Neural cell (in vitro differentiated cells): ENCODE measurements at regions not wholly inside any gene's neighbourhood (a gene's known extent, or its start where the extent isn't known, plus 50 kb on each side); places are given as distances from the start of the nearest gene placed in this dataset.

ENCODE experiments used
- H2AFZ ChIP-seq: fragments of 200-600, 300-800 bp; sonication (generic), shearing (Covaris generic); 2 replicates; pipeline ENCODE4 v1.6.0; 2014; ENCODE audit warnings: low read depth, mild to moderate bottlenecking, antibody characterized with exemption, low read length, moderate library complexity
- H3F3A ChIP-seq: fragments of 200-600 bp; shearing (Covaris generic); 2 replicates; pipeline ENCODE4 v1.6.1; 2016; ENCODE audit warnings: mild to moderate bottlenecking, moderate library complexity, mixed read lengths, antibody characterized with exemption, low read length; ENCODE audit not compliant: insufficient read depth, poor library complexity, severe bottlenecking
- H3K27ac ChIP-seq: fragments of 200-600, 300-800 bp; sonication (generic), shearing (Covaris generic); 2 replicates; pipeline ENCODE4 v1.5.1; 2014; ENCODE audit warnings: mild to moderate bottlenecking, low read length, moderate library complexity
- H3K27me3 ChIP-seq: fragments of 300-800, 200-600 bp; sonication (generic), shearing (Covaris generic); 2 replicates; pipeline ENCODE4 v1.6.0; 2014; ENCODE audit warnings: mild to moderate bottlenecking, low read depth, low read length, moderate library complexity; ENCODE audit not compliant: insufficient read depth
- H3K36me3 ChIP-seq: fragments of 300-800, 200-600 bp; sonication (generic), shearing (Covaris generic); 2 replicates; pipeline ENCODE4 v1.5.1; 2014; ENCODE audit warnings: mild to moderate bottlenecking, antibody characterized with exemption, low read length, moderate library complexity; ENCODE audit not compliant: insufficient read depth
- H3K4me2 ChIP-seq: fragments of 300-800, 200-600 bp; sonication (generic), shearing (Covaris generic); 2 replicates; pipeline ENCODE4 v1.6.0; 2014; ENCODE audit warnings: mild to moderate bottlenecking, low read length
- H3K4me3 ChIP-seq: fragments of 300-800, 200-600 bp; sonication (generic), shearing (Covaris generic); 2 replicates; pipeline ENCODE4 v1.5.1; 2014; ENCODE audit warnings: mild to moderate bottlenecking, low read length, moderate library complexity
- H3K79me2 ChIP-seq: fragments of 200-600 bp; shearing (Covaris generic); replicated peaks from 2 replicates; pipeline ENCODE4 v1.6.0; 2014; ENCODE audit warnings: mild to moderate bottlenecking, low read length, moderate library complexity; ENCODE audit not compliant: insufficient read depth
- H3K9ac ChIP-seq: fragments of 300-800, 200-600 bp; sonication (generic), shearing (Covaris generic); 2 replicates; pipeline ENCODE4 v1.6.1; 2016; ENCODE audit warnings: mild to moderate bottlenecking, low read length, mixed read lengths
- H3K9me2 ChIP-seq: fragments of 200-600 bp; shearing (Covaris generic); 2 replicates; pipeline ENCODE4 v1.6.1; 2016; ENCODE audit warnings: mild to moderate bottlenecking, low read length, mixed read lengths; ENCODE audit not compliant: insufficient read depth
- H3K9me3 ChIP-seq: fragments of 200-600, 300-800 bp; sonication (generic), shearing (Covaris generic); 2 replicates; pipeline ENCODE4 v1.6.1; 2016; ENCODE audit warnings: mild to moderate bottlenecking, mixed run types, low read length, moderate library complexity, mixed read lengths
- H4K20me1 ChIP-seq: fragments of 200-600 bp; shearing (Covaris generic); 2 replicates; pipeline ENCODE4 v1.6.1; 2016; ENCODE audit warnings: mild to moderate bottlenecking, mixed run types; ENCODE audit not compliant: insufficient read depth
- CTCF ChIP-seq: fragments of 450-650 bp; IDR thresholded peaks from 2 replicates; pipeline ENCODE4 v1.5.1; 2014; ENCODE audit warnings: antibody characterized with exemption, mild to moderate bottlenecking, moderate library complexity; ENCODE audit not compliant: poor library complexity, severe bottlenecking
- EP300 ChIP-seq: fragments of 450-650 bp; conservative IDR thresholded peaks from 2 replicates; pipeline ENCODE4 v1.6.1; 2014; ENCODE audit warnings: antibody characterized with exemption, mild to moderate bottlenecking, moderate library complexity; ENCODE audit not compliant: poor library complexity, severe bottlenecking
- EZH2 ChIP-seq: fragments of 200-600, 300-800 bp; shearing (Covaris generic), sonication (generic); IDR thresholded peaks from 2 replicates; pipeline ENCODE4 v1.6.1; 2014; ENCODE audit warnings: antibody characterized with exemption, low read length, borderline replicate concordance, mild to moderate bottlenecking; ENCODE audit not compliant: insufficient read depth, poor library complexity, severe bottlenecking
- MXI1 ChIP-seq: fragments of 450-650 bp; conservative IDR thresholded peaks from 2 replicates; pipeline ENCODE4 v1.6.1; 2014; ENCODE audit warnings: antibody characterized with exemption, mild to moderate bottlenecking; ENCODE audit not compliant: poor library complexity, severe bottlenecking
- POLR2AphosphoS5 ChIP-seq: IDR thresholded peaks from 2 replicates; pipeline ENCODE4 v1.6.1; 2012
- RAD21 ChIP-seq: fragments of 450-650 bp; conservative IDR thresholded peaks from 2 replicates; pipeline ENCODE4 v1.6.1; 2014; ENCODE audit warnings: antibody characterized with exemption, mild to moderate bottlenecking, moderate library complexity
- REST ChIP-seq: IDR thresholded peaks from 2 replicates; pipeline ENCODE4 v1.6.1; 2012; ENCODE audit warnings: borderline replicate concordance
- SMC3 ChIP-seq: fragments of 450-650 bp; conservative IDR thresholded peaks from 2 replicates; pipeline ENCODE4 v1.6.1; 2014; ENCODE audit warnings: antibody characterized with exemption, mild to moderate bottlenecking, moderate library complexity; ENCODE audit not compliant: poor library complexity
- TAF1 ChIP-seq: IDR thresholded peaks from 2 replicates; pipeline ENCODE4 v1.6.1; 2012; ENCODE audit warnings: low read depth

DNA sequence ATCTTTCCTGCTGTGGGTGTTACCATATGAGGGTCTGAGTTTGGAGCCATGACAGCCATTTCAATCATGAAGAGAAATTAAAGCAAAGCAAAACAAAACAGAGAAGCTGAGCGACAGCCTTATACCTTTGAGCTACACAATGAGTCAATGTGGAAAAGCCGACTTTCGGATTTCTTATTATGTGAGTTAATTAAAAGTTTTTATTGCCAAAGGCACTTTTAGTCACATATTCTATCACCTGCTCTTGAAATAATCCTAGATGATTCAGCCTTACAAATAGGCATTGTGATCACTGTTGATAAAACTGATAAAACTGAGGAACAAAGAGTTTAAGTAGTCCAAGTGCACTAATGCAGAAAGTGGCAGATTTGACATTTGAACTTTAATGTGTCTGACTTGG is 381.9 kb upstream of the TENM4 start:
- Histone ChIP-seq H3K9me2 (no peaks in the 10 kb centered on the region), H4K20me1 (no peaks in the 10 kb centered on the region), H2AFZ (no peak overlapping the region), H3K9ac (no peak overlapping the region), H3K79me2 (no peaks in the 10 kb centered on the region), H3K9me3 (no peaks in the 10 kb centered on the region), H3K27me3 (no peaks in the 10 kb centered on the region), H3K4me3 (no peak overlapping the region), H3K4me2 (no peak overlapping the region), H3K27ac (no peak overlapping the region), H3K36me3 (no peaks in the 10 kb centered on the region), H3F3A (no peaks in the 10 kb centered on the region)
- TF ChIP-seq REST (no peak), RAD21 (no peak), EP300 (no peak), MXI1 (no peak), POLR2AphosphoS5 (no peak), SMC3 (no peak), CTCF (no peak), TAF1 (no peak), EZH2 (no peak)

DNA sequence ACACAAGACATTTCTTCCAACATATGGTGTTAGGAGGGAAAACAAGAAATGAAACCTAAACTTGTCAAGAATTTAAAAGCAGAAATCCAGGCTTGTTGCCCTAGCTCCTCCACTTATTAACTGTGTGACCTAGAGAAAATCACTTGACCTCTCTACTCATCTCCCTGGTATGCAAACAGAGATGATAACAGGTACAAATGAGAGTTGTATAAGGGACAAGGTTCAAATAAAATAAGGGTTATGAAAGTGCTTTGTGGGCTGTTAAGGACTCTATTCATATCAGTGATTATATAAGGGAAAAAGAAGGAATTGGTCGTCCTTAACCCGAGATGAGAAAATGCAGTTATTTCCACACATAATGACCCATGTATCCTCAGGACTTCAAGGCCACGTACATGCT is 372.7 kb upstream of the TENM4 start:
- Histone ChIP-seq H3K9ac (no peak overlapping the region), H3K4me2 (no peak overlapping the region), H3K9me3 (no peaks in the 10 kb centered on the region), H4K20me1 (no peaks in the 10 kb centered on the region), H3K4me3 (no peak overlapping the region), H3K36me3 (no peaks in the 10 kb centered on the region), H3F3A (no peaks in the 10 kb centered on the region), H3K27me3 (no peaks in the 10 kb centered on the region), H2AFZ (no peak overlapping the region), H3K27ac (no peak overlapping the region), H3K79me2 (no peaks in the 10 kb centered on the region), H3K9me2 (no peaks in the 10 kb centered on the region)
- TF ChIP-seq EP300 (no peak), MXI1 (no peak), REST (no peak), RAD21 (no peak), SMC3 (no peak), CTCF (no peak), EZH2 (no peak), TAF1 (no peak), POLR2AphosphoS5 (no peak)
